ENCODE measurements at regions not wholly inside any gene's neighbourhood (a gene's known extent, or its start where the extent isn't known, plus 50 kb on each side); places are given as distances from the start of the nearest gene placed in this dataset.

GRCh38 chr11:23959462-23959861, 537.4 kb upstream of the LUZP2 start:
- no peak for DNase-seq

GRCh38 chr11:23961503-23962338, 535.1 kb upstream of the LUZP2 start:
- DNase-seq = no peak

- no peak for DNase-seq
These were observed 523.6 kb upstream of the LUZP2 start for GRCh38 chr11:23973244-23973643.

GRCh38 chr11:23974051-23974450, 522.8 kb upstream of the LUZP2 start:
- no peak for DNase-seq

GRCh38 chr11:23974601-23975000, 522.3 kb upstream of the LUZP2 start:
- DNase-seq = no peak

DNA sequence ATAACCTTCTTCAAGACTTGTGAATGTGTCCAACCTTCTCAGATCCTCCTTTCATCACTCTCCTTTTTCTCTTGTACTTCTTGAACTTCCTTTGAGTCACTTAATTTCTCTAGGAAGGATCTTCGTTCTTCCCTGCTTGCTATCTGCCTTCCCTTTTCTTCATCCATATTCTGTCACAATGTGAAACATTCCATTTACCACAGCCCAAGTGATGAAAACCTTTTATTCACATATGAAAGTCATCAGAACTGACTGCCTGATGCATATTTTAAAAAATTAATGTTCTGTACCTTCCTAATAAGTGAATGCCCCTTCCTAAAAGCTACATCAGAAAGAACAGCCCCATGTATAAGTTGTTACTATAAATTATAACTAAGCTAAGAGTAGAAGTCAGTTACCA, 520.4 kb upstream of the LUZP2 start:
- no peak for DNase-seq

DNA sequence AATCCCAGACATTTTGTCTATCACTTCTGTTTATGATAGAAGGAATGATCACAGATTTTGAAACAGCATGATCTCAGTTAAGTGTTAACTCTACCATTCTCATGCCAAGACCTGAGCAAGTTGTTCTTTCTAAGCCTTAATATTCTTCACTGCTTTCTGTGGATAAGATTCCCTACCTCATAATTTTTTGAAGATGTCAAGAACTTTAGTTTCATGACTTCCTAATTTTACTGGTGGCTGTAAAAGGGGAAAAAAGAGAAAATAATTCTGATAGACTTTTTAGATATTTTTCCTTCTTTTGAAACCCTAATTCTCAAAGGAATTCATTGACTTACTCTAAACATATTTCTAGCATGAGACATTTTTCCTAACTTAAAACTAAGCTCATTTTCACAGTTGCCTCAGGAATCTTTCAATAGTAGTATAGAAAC, 520.0 kb upstream of the LUZP2 start:
- no peak for DNase-seq

DNA sequence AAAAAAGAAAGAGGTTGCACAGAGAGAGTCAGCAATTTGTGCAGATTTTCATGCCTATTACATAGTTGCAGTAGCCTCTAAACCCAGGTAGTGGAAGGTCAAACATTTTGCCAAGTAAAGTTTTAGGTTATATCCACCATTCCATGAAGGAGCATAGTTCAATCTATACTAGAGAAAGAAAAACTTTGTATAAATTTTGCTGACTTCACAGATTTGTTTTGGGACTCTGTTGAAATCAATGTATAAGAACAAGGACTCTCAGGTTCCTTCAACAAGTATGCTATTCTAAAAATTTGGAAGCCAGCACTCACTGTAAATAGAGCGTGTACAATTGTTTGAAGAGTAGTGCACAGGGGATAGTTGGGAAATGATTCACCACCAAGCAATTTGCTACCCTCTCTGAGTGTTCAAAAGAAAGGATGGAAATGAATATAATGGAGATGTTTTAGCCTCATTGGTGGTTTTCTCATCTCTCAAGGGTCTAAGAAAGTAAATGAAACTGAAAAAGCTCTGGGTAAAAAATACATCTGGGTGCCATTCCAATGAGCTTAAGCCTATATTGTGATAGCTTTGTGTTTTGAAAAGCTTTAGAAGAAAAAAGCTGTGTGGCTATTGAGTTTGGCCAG, 508.4 kb upstream of the LUZP2 start:
- no peak for DNase-seq

DNA sequence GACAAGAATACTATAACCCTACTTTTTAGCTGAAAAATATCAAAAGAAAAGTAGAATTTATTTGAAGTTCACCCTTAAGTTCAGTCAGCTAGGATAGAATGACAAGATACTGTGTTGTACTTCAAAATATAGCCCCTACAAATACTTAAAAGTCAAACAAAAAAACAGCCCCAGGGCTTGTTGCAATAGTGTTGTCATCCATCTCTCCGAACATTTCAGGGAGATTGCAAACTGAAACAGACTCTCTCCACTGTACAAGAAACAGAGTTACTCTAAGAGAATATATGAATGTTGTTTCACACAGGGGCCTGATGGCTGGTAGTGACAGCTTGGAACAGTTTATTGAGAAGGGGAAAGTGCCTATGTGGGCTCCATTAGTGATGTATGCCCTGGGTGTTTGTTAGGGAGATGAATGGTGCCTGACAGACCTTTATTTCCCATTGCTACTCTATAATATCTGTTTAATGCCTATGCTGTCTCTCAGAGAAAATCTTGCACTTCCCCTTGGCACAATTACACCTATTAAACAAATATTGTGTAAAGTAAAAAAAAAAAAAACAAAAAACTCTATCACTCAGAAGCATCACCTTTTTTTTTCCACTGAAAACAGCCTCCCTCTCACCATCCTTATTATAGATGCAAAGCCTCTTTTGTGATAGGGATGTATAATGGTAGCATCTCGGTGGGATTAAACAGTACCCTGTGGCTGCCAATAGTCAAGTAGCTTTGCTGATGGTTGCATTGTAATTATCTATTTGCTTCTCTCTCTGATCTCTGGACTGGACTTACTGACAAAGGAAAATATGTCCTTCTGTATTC, 506.3 kb upstream of the LUZP2 start:
- no peak for DNase-seq

- DNase-seq = no peak
These were observed 505.7 kb upstream of the LUZP2 start for GRCh38 chr11:23991165-23991539.

- DNase-seq = no peak
These were observed 501.0 kb upstream of the LUZP2 start for GRCh38 chr11:23995891-23996290.

DNA sequence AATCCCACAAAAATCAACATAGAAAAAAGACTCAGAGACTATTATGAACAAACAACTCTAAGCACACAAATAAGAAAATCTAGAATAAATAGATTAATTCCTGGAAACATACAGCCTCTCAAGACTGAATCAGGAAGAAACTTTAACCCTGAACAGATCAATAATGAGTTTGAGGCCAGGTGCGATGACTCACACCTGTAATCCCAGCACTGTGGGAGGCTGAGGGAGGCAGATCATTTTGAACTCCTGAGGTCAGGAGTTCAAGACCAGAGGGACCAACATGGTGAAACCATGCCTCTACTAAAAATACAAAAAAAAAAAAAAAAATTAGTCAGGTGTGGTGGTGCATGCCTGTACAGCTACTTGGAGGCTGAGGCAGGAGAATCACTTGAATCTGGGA, 499.5 kb upstream of the LUZP2 start:
- no peak for DNase-seq

GRCh38 chr11:24005202-24005876, 491.5 kb upstream of the LUZP2 start:
- no peak for DNase-seq

DNA sequence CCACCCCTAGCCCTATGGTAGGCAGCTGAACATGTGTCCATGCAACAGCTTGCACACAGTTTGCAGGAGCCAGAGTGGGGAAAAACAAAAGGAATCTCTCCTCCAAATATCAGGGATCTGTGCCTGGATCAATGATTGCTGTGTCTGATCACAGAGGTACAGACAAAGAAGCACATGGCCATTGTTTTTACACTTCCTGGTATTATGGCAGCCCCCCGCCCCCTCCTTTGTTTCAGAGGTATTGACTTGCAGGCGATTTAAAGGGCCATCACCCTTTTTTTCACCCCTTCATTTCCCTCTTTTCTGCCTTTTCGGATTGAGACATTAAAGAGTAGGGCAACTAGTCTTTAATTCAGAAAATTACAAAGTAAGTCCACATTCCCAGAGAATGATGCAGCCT, 453.0 kb upstream of the LUZP2 start:
- DNase-seq = no peak

- no peak for DNase-seq
These were observed 450.1 kb upstream of the LUZP2 start for GRCh38 chr11:24046731-24047130.

GRCh38 chr11:24056051-24056450, 440.8 kb upstream of the LUZP2 start:
- no peak for DNase-seq

GRCh38 chr11:24060125-24060524, 436.7 kb upstream of the LUZP2 start:
- no peak for DNase-seq

- DNase-seq = no peak
These were observed 432.4 kb upstream of the LUZP2 start for GRCh38 chr11:24064309-24064903.

GRCh38 chr11:24068197-24068596, 428.7 kb upstream of the LUZP2 start:
- no peak for DNase-seq

GRCh38 chr11:24070435-24070834, 426.4 kb upstream of the LUZP2 start:
- DNase-seq = no peak

DNA sequence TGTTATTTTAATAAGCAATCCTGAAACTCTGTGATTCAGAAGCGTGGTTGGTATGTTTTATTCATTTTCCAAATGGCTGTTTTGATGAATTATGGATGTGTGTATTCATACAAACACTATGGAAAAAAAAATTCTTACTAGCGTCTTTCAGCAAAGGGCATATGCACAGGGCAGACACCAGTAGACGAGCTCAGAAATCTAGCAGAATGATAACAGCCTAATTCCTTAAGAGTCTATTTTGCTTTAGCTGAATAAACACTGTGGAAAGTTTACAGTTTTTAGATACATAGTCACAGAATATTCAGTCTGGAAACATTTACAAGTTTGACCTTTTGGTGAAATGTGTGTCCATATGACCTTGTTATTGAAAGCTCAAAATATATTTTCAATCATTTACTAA, 418.8 kb upstream of the LUZP2 start:
- no peak for DNase-seq

DNA sequence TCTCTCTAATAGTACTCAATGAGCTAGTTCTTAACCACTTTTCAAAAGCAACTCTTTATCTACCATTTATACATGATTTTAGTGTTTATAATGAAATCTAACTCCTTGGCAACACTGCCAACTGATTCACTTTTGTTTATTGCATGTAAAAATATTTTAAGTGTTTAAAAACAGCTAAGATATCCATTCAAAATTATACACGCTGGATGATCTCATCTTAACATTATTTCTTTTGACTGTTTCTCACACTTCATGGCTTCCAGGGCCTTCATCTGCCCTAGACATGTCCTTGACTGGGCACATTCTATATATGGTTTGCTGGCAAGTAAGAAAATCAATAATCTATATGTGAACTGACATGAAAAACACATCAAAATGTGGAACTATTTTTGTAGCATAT, 414.6 kb upstream of the LUZP2 start:
- DNase-seq = no peak

- no peak for DNase-seq
These were observed 414.0 kb upstream of the LUZP2 start for GRCh38 chr11:24082860-24083259.

Measured in suppressor macrophage (primary cell).